ENCODE measurements at regions not wholly inside any gene's neighbourhood (a gene's known extent, or its start where the extent isn't known, plus 50 kb on each side); places are given as distances from the start of the nearest gene placed in this dataset.

DNA sequence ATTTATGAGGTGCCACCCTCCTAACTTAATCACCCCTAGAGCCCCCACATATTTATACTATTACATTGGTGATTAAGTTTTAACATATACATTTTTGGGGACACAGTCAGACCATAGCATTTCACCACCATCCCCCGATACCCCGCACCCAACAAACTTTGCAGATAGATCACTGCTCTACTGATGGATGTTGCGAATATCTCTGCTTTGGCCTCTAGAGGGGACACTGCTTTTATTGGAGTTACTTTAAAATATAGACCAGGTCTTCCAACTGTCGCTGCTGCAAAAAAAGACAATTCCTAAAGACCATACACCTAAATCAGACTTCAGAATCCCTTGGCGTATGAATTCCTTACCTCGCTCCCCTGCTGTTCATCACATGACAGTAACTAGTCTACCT lies 115.8 kb upstream of the FSHR start:
- TF ChIP-seq, protein P1, sequence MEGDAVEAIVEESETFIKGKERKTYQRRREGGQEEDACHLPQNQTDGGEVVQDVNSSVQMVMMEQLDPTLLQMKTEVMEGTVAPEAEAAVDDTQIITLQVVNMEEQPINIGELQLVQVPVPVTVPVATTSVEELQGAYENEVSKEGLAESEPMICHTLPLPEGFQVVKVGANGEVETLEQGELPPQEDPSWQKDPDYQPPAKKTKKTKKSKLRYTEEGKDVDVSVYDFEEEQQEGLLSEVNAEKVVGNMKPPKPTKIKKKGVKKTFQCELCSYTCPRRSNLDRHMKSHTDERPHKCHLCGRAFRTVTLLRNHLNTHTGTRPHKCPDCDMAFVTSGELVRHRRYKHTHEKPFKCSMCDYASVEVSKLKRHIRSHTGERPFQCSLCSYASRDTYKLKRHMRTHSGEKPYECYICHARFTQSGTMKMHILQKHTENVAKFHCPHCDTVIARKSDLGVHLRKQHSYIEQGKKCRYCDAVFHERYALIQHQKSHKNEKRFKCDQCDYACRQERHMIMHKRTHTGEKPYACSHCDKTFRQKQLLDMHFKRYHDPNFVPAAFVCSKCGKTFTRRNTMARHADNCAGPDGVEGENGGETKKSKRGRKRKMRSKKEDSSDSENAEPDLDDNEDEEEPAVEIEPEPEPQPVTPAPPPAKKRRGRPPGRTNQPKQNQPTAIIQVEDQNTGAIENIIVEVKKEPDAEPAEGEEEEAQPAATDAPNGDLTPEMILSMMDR (IDR thresholded peaks at IDR 0.05) = no peak
- TF ChIP-seq POLR2A (IDR thresholded peaks at IDR 0.05) = no peak
